ENCODE measurements at regions not wholly inside any gene's neighbourhood (a gene's known extent, or its start where the extent isn't known, plus 50 kb on each side); places are given as distances from the start of the nearest gene placed in this dataset.

DNA sequence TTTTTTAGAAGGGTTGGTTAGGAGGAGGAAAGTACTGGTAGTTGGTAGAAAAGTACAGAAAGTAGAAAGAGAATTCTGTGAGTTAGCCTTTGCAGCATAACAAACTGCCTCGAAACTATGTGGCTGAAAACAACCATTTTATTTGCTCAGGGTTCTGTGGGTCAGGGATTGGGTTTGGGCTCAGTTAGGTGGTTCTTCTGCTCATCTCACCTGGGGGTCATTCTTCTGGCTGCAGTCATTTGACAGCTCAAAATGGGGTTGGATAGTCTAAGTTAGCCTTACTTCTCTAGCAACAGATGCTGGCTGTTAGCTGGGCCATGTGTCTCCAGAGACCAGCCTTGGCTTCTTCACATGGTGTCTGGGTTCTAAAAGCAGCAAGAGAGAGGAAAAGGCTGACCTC is 119.4 kb downstream of the SMIM20 start (continued):
- TF ChIP-seq HOXB5 (CRISPR knock-in tag; IDR thresholded peaks at IDR 0.05): no peak

DNA sequence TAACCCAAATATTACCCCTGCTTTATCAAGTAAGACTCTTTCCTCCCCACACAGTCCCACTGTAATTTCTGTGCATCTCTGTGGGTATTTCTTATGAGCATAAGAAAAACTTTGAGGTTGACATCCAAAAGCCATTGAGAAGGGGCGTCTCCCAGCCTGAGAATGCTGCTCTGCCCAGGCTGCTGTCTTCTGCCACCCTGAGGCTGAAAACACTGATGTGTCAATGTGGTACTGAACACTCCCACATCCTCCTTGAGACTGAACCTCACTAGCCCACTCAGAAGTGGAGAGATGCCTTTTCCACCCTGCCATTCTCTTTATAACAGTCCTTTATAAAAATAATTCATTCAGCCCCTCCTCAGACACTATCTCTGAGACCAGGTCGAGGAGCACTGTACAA is 120.8 kb downstream of the SMIM20 start:
- TF ChIP-seq RARB (CRISPR knock-in tag; IDR thresholded peaks at IDR 0.05): no peak
- TF ChIP-seq, protein P1, sequence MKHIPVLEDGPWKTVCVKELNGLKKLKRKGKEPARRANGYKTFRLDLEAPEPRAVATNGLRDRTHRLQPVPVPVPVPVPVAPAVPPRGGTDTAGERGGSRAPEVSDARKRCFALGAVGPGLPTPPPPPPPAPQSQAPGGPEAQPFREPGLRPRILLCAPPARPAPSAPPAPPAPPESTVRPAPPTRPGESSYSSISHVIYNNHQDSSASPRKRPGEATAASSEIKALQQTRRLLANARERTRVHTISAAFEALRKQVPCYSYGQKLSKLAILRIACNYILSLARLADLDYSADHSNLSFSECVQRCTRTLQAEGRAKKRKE (CRISPR knock-in tag; IDR thresholded peaks at IDR 0.05; ENCODE audit: low read depth): no peak
- no peak for TF ChIP-seq JUNB (IDR thresholded peaks at IDR 0.05)
- TF ChIP-seq, protein P2, sequence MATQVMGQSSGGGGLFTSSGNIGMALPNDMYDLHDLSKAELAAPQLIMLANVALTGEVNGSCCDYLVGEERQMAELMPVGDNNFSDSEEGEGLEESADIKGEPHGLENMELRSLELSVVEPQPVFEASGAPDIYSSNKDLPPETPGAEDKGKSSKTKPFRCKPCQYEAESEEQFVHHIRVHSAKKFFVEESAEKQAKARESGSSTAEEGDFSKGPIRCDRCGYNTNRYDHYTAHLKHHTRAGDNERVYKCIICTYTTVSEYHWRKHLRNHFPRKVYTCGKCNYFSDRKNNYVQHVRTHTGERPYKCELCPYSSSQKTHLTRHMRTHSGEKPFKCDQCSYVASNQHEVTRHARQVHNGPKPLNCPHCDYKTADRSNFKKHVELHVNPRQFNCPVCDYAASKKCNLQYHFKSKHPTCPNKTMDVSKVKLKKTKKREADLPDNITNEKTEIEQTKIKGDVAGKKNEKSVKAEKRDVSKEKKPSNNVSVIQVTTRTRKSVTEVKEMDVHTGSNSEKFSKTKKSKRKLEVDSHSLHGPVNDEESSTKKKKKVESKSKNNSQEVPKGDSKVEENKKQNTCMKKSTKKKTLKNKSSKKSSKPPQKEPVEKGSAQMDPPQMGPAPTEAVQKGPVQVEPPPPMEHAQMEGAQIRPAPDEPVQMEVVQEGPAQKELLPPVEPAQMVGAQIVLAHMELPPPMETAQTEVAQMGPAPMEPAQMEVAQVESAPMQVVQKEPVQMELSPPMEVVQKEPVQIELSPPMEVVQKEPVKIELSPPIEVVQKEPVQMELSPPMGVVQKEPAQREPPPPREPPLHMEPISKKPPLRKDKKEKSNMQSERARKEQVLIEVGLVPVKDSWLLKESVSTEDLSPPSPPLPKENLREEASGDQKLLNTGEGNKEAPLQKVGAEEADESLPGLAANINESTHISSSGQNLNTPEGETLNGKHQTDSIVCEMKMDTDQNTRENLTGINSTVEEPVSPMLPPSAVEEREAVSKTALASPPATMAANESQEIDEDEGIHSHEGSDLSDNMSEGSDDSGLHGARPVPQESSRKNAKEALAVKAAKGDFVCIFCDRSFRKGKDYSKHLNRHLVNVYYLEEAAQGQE (IDR thresholded peaks at IDR 0.05): no peak
- no peak for TF ChIP-seq BHLHE40 (IDR thresholded peaks at IDR 0.05; ENCODE audit: low read depth, low read length)
- no peak for TF ChIP-seq RCOR1 (IDR thresholded peaks at IDR 0.05; ENCODE audit: low read depth, low read length)
- TF ChIP-seq, protein P3, sequence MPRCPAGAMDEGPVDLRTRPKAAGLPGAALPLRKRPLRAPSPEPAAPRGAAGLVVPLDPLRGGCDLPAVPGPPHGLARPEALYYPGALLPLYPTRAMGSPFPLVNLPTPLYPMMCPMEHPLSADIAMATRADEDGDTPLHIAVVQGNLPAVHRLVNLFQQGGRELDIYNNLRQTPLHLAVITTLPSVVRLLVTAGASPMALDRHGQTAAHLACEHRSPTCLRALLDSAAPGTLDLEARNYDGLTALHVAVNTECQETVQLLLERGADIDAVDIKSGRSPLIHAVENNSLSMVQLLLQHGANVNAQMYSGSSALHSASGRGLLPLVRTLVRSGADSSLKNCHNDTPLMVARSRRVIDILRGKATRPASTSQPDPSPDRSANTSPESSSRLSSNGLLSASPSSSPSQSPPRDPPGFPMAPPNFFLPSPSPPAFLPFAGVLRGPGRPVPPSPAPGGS (IDR thresholded peaks at IDR 0.05): no peak
- TF ChIP-seq EP300 (IDR thresholded peaks at IDR 0.05): no peak
- TF ChIP-seq HOXA7 (CRISPR knock-in tag; IDR thresholded peaks at IDR 0.05): no peak
- TF ChIP-seq FOSL2 (IDR thresholded peaks at IDR 0.05): no peak
- TF ChIP-seq FOSL2 (CRISPR knock-in tag; IDR thresholded peaks at IDR 0.05): no peak
- no peak for TF ChIP-seq ZFP36 (IDR thresholded peaks at IDR 0.05; ENCODE audit: borderline replicate concordance, partially characterized antibody)
- no peak for TF ChIP-seq NPAS2 (CRISPR knock-in tag; IDR thresholded peaks at IDR 0.05; ENCODE audit: borderline replicate concordance)
- no peak for TF ChIP-seq RNF2 (IDR thresholded peaks at IDR 0.05; ENCODE audit: borderline replicate concordance, low read depth)
- no peak for TF ChIP-seq FOXS1 (CRISPR knock-in tag; IDR thresholded peaks at IDR 0.05)
- TF ChIP-seq HOXB13 (CRISPR knock-in tag; IDR thresholded peaks at IDR 0.05; ENCODE audit: low read depth): no peak
- TF ChIP-seq, protein P4, sequence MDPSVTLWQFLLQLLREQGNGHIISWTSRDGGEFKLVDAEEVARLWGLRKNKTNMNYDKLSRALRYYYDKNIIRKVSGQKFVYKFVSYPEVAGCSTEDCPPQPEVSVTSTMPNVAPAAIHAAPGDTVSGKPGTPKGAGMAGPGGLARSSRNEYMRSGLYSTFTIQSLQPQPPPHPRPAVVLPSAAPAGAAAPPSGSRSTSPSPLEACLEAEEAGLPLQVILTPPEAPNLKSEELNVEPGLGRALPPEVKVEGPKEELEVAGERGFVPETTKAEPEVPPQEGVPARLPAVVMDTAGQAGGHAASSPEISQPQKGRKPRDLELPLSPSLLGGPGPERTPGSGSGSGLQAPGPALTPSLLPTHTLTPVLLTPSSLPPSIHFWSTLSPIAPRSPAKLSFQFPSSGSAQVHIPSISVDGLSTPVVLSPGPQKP (IDR thresholded peaks at IDR 0.05; ENCODE audit: low read depth, low read length): no peak
- TF ChIP-seq RAD21 (conservative IDR thresholded peaks at IDR 0.05 in 1 of 2, IDR thresholded peaks at IDR 0.05 in 1 of 2): no peak
- no peak for TF ChIP-seq JUN (IDR thresholded peaks at IDR 0.05)
- no peak for TF ChIP-seq POLR2A (IDR thresholded peaks at IDR 0.05; ENCODE audit: low read length)
- Histone ChIP-seq H3K4me3 (no peak overlapping the region), H3K9me3 (no peaks in the 10 kb centered on the region), H3K27ac (no peak overlapping the region), H3K4me1 (no peaks in the 10 kb centered on the region), H3K4me2 (no peak overlapping the region)
- DNase-seq (ENCODE audit: low read depth in 1 of 2, low spot score in 1 of 2): no peak
- no peak for FAIRE-seq
- no peak for ATAC-seq
- POLR2A ChIA-PET: no interaction called here
- CTCF ChIA-PET: no interaction called here
- 17% methylated on average over 2 of the region's 2 CpGs for WGBS (ENCODE audit: missing lambda C conversion rate)
